Stromal cell of bone marrow (primary cell): ENCODE measurements at regions not wholly inside any gene's neighbourhood (a gene's known extent, or its start where the extent isn't known, plus 50 kb on each side); places are given as distances from the start of the nearest gene placed in this dataset.
"Not testable (repeated sequence)": the region's sequence is repeated elsewhere in the genome, so short reads cannot be mapped to it uniquely, and the experiment has no call there.

Experiments used
- DNase-seq: peaks from one replicate; pipeline ENCODE4 v3.0.0-alpha.2; 2012; ENCODE audit warnings: low read depth

DNA sequence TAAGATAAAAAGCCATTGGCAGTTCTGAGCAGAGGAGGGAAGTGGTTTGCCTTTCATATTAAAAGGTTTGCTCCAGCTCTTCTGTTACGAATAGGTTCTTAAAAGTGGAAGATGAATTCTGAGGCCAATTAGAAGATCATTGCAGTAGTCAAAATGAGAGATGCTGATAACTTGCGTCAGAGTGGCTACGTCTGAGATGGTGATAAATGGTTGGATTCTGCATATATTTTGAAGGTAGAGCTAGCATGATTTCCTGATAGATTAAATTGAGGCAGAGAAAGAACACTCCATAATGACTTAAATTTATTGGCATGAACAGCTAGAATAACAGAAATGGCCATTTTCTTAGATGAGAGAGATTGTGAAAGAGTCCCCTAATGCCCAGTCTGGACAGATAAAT is 652.6 kb downstream of the DACH1 start:
- no peak for DNase-seq

DNA sequence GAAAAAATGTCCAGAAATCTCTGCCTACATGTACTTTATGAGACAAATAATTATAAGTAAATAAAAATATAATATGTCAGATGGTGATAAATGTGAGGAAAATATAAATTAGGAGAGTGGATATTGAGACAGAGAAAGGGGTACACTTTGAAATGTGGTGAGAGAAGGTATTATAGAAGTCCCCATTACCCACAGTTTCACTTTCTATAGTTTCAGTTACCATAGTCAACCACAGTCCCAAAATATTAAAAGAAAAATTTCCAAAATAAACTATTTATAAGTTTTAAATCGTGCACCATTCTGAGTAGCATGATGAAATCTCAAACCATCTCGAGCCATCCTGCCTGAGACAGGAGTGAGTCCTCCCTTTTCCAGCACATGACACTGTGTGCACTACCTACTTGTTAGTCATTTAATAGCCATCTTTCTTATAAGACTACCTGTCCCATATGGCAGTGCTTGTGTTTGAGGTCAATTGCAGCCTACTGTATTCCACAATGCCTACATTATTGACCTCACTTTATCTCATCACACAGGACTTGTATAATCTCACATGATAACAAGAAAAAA is 653.7 kb downstream of the DACH1 start:
- no peak for DNase-seq

DNA sequence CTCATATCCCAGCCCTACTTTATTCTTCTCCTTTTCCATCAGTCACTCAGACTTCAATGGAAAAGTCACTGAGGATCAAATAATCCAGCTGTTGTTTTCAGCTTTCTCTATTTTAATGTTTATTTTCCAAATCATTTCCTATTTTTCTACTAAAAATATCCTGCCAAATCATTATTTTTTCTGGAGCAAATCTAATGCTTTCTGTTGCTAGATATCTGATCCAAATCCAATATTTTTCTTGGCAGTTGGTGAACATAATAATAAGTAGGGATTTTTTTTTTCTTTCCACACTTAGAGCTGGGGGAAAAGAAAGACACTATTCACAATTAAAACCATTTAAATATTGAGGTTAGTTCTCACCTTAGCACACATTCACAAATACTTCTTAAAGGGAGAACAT is 656.1 kb downstream of the DACH1 start:
- no peak for DNase-seq

DNA sequence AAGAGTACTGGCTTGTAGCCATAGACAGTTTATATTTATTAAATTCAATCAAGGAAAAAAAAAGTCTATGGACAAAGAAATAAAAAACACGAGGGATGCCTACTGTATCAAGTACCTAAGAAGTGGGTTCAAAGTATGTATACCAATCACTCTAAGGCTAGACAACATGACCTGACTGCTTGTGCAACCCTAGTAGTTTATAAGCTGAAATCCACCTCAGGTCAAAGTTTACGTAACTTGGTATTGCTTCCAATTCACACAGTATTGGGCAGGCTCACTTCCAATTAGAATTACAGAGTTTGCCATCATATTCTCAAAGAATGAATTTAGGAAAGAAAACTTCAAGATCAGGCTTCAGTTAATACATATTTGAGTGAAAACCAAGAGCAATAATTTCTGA is 657.8 kb downstream of the DACH1 start:
- no peak for DNase-seq

DNA sequence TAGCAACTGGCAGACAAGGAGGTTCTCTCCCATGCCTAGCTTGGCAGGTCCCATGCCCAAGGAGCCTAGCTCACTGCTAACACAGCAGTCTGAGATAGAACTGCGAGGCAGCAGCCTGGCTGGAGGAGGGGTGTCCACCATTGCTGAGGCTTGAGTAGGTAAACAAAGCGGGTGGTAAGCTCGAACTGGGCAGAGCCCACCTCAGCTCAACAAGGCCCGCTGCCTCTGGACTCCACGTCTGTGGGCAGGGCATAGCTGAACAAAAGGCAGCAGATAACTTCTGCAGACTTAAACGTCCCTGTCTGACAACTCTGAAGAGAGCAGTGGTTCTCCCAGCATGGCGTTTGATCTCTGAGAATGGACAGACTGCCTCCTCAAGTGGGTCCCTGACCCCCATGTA is 682.4 kb downstream of the DACH1 start:
- not testable (repeated sequence) for DNase-seq

DNA sequence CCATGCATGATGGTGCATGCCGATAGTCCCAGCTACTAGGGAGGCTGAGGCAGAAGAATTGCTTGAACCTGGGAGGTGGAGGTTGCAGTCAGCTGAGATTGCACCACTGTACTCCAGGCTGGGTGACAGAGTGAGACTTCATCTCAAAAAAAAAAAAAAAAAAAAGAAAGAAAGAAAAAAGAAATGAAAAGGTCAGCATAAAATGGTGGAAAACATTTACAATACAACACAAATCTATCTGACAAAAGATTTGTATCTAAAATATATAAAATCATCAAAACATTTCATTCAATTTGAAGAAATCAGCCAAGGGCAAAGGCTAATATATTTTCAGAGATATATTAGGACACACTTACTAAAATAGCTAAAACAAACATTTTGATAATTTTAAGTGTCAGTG is 683.7 kb downstream of the DACH1 start:
- DNase-seq = not testable (repeated sequence)

DNA sequence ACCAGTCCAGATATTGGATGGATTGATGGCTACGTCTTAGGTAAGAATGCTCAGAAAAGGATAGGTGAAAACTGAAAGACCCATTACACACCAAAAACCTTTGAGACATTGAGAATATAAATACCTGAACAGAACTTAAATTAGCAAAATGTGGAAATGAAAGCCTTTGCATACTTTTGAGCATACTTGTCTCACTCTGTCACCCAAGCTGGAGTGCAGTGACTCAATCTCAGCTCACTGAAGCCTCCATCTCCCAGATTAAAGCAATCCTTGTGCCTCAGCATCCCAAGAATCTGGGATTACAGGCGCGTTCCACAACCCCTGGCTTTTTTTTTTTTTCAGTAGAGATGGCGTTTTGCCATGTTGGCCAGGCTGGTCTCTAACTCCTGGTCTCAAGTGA is 695.3 kb downstream of the DACH1 start:
- DNase-seq = no peak

DNA sequence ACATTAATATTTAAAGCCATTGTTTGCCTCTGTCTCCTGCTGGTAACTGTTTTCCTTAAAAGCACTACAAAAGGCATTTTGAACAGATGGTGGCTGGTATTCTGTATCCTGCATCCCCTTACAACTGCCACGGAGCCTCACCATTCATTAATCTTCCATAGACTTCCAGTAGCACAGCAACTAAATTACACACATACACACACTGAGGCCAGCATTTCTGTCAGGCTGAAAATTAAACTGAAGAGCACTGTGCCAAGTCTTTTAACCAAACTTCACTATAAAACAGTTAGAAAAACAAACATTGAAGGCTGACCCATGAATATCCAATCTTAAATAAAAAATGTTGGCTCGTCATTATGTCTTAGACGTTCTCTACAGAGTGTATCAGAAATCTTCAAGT is 697.8 kb downstream of the DACH1 start:
- DNase-seq = no peak

DNA sequence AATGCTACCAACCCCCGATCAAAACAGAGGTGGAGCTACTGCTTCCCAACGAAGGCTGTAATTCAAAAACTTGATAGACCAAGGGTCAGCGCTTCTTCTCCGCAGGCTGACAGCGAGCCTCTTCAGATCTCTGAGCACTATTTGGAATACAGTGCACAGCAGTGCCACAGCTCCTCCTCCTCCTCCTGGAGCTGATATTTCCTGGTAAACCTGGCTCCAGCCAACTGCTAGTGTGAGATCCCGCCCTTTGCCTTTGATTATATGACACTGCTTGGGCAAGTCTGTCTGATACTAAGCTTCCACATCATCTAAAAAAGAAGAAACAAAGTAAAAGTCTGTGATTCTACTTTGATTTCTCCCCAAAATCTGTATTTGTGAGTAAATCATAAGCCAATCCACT is 710.5 kb downstream of the DACH1 start:
- no peak for DNase-seq

DNA sequence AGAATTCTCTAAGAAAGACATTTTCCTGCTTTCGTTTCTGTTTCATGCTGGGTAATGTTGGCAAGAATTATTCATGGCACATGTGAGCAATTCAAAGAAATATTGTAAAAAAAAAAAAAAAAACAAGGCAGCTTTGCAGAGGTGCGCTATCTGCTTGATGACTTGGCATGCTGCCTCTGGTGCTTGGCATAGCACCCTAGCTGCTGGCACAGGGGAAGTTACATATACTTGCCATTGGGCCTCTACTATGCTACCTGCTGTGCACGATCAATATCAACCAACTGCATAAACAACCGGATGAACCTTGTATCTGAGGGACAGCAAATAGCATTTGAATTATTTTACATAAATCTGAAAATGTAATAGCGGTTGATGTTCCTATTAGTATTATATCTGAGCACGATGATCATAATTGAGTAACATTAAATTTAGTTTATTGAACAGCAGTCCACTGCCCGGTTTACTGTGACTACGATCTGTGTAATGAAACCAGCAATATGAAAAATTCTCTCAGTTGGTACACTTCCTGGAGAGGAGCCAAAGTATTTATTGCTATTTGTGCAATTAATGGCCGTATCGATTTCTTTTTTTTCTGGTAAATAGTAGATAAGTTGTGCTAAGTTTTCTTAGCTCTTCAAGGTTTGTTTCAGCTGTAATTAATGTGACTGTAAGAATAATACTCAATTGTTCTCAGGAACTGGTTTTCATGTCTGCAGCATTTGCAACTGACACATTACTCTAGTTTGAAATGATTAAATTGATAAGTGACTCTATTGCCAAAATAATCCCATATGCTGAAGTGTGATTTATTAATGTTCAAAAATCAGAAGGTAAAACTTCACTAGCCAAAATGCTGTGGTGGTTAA is 717.3 kb downstream of the DACH1 start:
- no peak for DNase-seq

DNA sequence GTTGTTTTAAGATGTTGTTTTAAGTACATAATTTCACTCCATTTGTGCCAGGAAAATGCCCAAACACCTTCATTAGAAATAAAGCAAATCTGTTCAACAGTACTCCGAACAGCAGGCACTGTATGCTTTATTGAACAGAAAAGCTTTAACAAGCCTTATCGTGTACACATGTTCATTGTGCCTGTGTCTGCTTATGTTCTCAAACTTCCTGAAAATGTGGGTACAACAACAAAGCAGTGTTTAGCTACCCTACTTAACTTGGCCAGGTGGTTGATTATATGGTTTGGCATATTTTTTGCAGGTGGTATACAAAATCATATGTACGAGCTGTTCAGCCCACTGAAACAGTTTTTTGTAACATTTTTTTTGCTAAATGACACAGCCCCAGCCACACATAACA is 718.0 kb downstream of the DACH1 start:
- no peak for DNase-seq

DNA sequence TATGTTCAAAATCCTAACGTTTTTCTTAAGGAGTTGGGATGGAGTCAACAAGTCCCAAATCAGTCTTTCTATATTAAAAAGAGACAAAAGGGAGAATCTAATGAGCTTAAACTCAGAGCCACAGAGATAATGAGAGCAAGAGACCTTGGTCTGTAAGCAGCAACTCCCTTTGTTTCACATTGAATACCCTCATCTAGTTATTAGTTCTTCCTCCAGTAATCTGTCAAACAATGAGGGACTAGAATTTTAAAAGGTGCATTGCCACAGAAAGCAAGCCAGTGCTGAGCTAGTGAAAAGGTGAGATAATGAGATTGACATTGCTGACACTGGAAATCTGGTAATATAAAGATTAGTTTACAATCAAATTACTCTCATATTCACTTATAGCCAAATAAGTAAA is 718.6 kb downstream of the DACH1 start:
- DNase-seq = no peak

DNA sequence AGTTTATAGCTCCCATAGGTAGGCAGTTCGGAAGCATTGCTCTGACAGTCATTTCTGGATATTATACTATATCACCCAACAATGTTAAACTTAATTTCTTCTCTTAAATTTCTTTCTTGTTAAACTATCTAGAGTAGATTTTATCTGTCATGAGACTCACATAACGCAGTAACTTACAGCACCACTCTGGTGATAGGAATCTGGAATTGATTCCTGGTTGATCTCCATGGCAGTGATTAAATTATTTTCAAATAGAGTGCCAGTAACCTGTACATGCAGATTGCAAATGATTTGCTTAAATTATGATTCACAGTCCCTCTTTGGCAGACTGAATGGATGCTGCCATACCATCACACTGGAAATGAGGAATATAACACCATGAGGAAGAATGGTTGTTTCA is 722.1 kb downstream of the DACH1 start:
- no peak for DNase-seq

DNA sequence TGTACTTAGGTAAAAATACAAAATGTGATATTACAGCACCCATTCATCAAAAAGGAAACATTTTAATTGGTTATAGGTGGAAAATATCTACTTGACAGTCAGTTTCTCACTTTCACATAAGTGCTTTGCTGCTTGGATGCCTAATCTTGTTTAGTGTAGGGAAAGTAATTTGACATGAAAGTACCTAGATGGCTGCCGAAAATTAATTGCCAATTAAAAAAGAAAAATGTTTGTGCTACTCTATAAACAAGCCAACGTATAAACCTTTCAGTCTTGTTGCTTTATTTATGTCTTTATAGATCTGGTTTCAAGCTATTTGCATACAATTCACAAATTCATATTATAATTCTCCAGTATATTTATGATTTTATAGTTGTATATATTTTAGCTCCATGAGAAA is 729.9 kb downstream of the DACH1 start:
- DNase-seq = no peak

DNA sequence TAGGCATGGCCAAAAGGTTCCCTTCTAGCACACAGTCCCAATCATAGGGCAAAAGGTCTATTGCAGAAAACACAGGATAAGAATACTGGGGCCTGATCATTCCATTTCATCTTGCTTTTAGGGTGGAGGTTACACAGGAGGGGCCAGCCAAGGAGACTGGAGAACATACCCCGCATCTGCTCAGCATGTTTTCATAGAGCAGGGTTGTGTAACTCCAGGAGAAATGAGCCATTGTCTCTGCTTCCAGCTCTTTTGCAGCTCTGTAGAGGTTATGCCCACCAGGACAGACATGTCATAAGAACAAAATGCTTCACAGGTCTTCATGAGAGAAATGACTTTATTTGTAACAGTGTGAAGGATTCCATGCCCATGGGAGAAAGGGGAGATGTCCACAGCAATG is 742.8 kb downstream of the DACH1 start:
- DNase-seq = no peak

DNA sequence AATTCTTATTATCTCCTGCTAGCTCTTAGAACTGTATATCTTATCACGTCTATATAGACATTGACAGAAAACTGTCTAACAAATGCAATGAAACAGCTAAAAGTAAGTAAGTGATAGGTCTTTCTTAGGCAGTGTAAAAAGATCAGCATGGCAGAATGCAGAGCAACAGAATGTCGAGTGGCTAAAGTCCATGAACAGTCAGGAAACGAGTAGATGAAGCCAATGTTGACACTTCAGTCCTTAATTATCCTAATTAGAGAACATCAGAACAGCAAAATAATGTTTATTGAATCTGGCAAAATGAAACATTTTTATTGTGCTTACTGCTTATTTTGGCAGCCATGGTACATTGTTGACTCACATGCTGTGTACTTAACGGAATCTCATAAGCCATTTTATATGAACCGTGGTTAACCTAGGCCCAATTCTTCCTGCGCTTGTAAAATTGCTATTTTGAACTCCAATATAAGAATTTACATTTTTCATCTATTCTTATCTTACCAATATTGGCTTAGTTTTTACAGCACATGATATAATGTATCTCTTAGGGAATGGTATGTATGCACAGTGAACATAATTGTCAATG is 748.1 kb downstream of the DACH1 start:
- no peak for DNase-seq

DNA sequence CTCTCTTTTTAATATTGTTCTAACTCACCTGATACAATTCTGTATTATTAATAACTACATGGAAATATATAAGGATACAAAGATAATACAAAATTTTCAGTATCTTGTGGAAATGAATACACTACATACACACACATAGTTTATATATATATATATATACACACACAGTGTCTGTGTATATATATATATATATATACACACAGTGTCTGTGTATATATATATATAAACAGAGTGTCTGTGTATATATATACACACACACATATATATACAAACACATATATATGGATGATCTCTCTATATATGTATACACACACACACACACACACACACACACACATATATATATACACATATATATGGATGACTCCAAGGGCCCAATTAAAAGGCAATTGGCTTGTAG is 749.1 kb downstream of the DACH1 start:
- no peak for DNase-seq

DNA sequence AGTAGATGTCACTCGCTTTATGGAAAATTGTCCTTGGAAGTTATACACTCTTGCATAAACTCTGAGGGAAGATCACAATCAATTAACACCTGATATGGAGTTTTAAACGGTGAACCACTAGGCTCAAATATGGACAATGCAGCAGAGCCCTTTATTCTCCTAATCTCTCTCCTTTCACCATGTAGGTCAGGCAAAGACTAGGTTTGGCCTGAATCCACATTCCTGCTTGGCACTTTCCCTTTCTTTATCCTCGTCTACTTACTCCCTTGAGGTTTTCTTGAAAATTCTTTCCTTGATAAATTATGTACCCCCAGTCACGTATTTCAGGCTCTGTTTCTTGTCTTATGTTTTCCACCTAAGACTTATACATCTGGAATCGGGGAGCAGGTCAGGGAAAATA is 751.7 kb downstream of the DACH1 start:
- no peak for DNase-seq

DNA sequence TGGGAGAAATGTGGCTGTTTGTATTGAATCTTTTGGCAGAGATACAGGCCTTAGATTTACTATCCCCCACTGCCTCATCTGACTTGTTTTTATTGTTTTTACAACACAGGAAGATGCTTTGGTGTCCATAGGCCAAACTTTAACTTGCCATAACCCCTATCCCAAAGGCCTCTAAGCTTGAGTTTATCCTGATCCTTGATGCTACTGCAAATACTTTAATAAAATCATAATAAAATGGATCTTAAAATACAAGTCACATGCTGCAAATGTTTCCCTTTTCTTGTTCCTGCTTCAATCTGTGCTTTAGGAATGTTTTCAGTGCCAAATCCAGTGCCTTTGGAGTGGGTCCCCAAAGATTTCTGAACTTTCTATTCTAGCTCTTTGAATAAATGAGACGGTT is 770.6 kb downstream of the DACH1 start:
- no peak for DNase-seq

DNA sequence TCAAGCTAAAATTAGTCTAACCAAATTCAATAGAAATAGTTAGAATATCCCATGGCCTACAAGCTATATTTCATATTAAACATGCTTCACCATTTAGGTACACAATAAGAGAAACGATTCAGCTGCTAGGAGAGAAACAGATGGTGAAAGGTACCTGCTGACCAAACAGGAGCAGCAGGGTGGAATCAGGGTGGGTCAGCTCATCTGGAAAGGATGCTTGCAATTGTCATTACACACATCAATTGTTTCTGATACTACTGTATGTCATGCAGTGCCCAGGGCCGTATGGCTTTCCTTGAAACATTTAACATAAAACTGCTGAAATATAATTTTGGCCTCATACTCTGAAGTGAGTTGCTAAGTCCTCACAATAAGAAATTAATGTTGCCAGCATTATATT is 776.0 kb downstream of the DACH1 start:
- no peak for DNase-seq

DNA sequence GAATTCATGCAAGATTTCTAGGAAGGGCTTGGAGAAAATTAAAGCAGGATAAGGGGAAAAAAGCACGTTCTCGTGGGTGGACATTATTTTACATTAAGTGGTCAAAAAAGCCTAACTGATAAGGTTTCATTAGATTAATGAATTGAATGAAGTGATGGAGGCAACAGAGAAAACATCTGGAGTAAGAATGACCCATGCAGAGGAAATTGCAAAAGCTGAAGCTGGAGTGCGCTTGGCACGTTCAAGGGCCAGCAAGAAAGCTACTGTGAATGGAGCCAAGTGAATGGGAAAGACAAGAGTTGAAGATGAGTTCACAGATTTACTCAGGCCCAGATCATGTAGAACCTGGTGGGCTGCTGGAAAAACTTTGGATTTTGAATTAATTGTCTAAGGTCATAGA is 777.9 kb downstream of the DACH1 start:
- DNase-seq = no peak

DNA sequence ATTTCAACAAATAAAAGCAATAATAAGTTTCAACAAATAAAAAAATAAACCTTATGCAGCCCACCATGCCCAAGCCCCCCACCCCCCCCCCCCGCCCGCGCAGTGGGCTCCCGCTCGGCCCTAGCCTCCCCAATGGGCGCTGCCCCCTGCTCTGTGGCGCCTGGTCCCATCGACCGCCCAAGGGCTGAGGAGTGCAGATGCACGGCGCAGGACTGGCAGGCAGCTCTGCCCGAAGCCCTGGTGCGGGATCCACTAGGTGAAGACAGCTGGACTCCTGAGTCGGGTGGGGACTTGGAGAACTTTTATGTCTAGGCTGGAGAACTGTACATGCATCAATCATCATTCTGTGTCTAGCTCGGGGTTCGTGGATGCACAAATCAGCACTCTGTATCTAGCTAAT is 779.6 kb downstream of the DACH1 start:
- DNase-seq = no peak

DNA sequence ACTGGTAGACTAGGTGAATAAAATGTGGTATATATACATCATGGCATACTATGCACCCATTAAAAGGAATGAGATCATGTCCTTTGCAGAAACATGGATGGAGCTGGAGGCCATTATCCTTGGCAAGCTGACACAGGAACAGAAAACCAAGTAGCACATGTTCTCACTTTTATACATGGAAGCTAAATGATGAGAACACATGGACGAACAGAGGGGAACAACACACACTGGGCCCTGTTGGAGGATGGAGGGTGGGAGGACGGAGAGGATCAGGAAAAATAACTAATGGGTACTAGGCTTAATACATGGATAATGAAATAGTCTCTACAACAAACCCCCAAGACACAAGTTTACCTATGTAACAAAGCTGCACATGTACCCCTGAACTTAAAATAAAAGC is 780.0 kb downstream of the DACH1 start:
- no peak for DNase-seq

DNA sequence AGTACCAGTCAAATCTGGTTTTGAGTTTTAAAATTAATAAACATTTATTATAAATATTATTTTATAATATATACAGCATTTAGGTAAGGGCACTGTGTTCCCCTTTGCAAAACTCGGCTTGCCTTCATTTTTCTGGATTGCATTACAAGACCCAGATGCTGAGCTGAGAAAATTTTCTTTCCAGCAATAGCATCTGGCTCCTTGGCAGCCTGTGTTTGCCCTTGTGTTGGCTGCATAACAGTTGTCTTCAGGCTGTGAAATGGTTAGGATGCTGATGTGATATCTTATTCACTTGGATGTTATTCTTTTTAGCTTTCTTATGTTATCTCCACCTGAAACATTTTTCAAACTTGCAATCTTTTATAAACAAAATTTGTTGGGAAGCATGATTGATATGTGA is 784.4 kb downstream of the DACH1 start:
- DNase-seq = no peak
